Heart right ventricle (tissue), 16 donors: ENCODE measurements at regions not wholly inside any gene's neighbourhood (a gene's known extent, or its start where the extent isn't known, plus 50 kb on each side); places are given as distances from the start of the nearest gene placed in this dataset.

ENCODE experiments used
- ATAC-seq, 8 donors: fragments of 200-7000 bp; cut with Tn5 transposase; one replicate each; pipeline ENCODE4 v1.9.1; 2020; ENCODE audit warnings: mild to moderate bottlenecking in 8 of 8, moderate library complexity in 8 of 8, moderate number of reproducible peaks in 1 of 8
- DNase-seq, 2 donors: peaks; one replicate each; pipeline ENCODE4 v3.0.0-alpha.2; 2020
- H3K27ac ChIP-seq, 10 donors: fragments of 200-600 bp; sonication (generic) in 2 of 10; one replicate each; pipeline versions ENCODE4 v1.5.0 to v1.8.0; 2020 to 2022; ENCODE audit warnings: mild to moderate bottlenecking in 3 of 10
- H3K27me3 ChIP-seq, 7 donors: fragments of 200-600 bp; one replicate each; pipeline ENCODE4 v1.8.0; 2021 to 2022; ENCODE audit warnings: mild to moderate bottlenecking in 2 of 7
- H3K36me3 ChIP-seq, 9 donors: fragments of 200-600 bp; sonication (generic) in 1 of 9; one replicate each; pipeline versions ENCODE4 v1.5.0 to v1.8.0; 2020 to 2022; ENCODE audit warnings: mild to moderate bottlenecking in 2 of 9
- H3K4me1 ChIP-seq, 9 donors: fragments of 200-600 bp; sonication (generic) in 1 of 9; one replicate each; pipeline versions ENCODE4 v1.5.0 to v1.8.0; 2020 to 2022; ENCODE audit warnings: mild to moderate bottlenecking in 4 of 9
- H3K4me3 ChIP-seq, 10 donors: fragments of 200-600 bp; sonication (generic) in 2 of 10; one replicate each; pipeline versions ENCODE4 v1.5.0 to v1.8.0; 2020 to 2022; ENCODE audit warnings: mild to moderate bottlenecking in 7 of 10, moderate library complexity in 2 of 10
- H3K9me3 ChIP-seq, 11 donors: fragments of 200-600 bp in 10 of 11; sonication (generic) in 2 of 11; one replicate each; pipeline versions ENCODE4 v1.5.0 to v1.8.0; 2013 to 2022; ENCODE audit warnings: mild to moderate bottlenecking in 2 of 11, control low read depth in 1 of 11, moderate library complexity in 1 of 11
- CTCF ChIP-seq, 9 donors: fragments of 200-600 bp; sonication (generic) in 2 of 9; IDR thresholded peaks; one replicate each; pipeline versions ENCODE4 v1.5.0 to v1.8.0; 2021 to 2022; ENCODE audit warnings: antibody characterized with exemption in 9 of 9, mild to moderate bottlenecking in 5 of 9, moderate library complexity in 1 of 9
- WGBS, 2 donors: extraction: QIAGEN DNeasy Blood & Tissue Kit; methylation state at CpG; one replicate each; pipeline ENCODE4 v1.1.7; 2013; ENCODE audit warnings: inconsistent platforms in 1 of 2; 5-methylcytosine and 5-hydroxymethylcytosine counted together
- intact Hi-C, 10 donors: fragments of 100-400 bp; cut with DNase I; formaldehyde crosslinking; loops; one replicate each; pipeline versions ENCODE4 v1.11.1 to v1.14.2; 2022
- donor health status: Arrhythmogenic right ventricular cardiomyopathy.
- donor health status: ischemic (EF 13 %, LVEDD 7.1; RV severe dilation, severe dysfunction).
- donor health status: healthy with polysubstance abuse.
- donor health status: DM: no; HTN: yes; CAD: no.
- donor health status: DM: no; HTN: no; CAD: no.
- donor health status: ischemic (EF 25% LVEDD 6.9; RV normal size, moderate dysfunction).
- donor health status: ischemic (EF 25% LVEDD 5.7; RV mildly dilated, moderate dysfunction).
- donor health status: healthy.
- donor health status: DM: yes; HTN: yes; CAD: no.
- donor health status: Ischemic cardiomyopathy.
- donor health status: ischemic (EF 35%, LVEDD 5.7; RV mildly dilated, moderate dysfunction).
- donor health status: nonischemic (EF 11% LVEDD 7.7; RV severe dilation, severe dysfunction).
- donor health status: DM: yes; HTN: yes; CAD: no.
- donor health status: PGD.
- donor health status: ischemic (EF 29% LVEDD 5.4; RV normal size, mild dysfunction).
- donor health status: nonischemic (EF 23%, LVEDD 6.1; RV moderate dilation, normal function).

DNA sequence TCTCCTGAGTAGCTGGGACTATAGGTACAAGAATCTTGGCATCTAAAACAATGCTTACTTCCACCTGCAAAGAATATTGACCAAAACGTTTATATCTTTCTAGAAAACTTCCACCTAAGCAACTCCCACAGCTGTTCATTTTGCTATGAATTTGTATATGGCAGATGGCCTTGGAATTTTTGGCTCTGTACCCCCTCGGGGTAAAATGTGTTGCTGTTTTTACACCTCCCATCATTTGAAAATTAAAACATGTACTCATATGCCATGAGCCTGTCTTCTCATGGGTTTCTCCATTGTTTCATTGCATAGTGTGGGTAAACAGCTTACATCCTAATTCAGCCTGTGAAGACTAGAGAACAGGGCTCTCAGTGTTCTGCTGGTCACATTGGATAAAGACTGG, 853.6 kb upstream of the SOX11 start:
- DNase-seq (no peak), ATAC-seq (no peak)
- Histone ChIP-seq H3K4me3 (no peak overlapping the region), H3K27ac (no peak overlapping the region), H3K9me3 (peaks cover 0 to 19% (median 0%) of the 10 kb centered on the region in 11 donors), H3K27me3 (peaks cover 0 to 4% (median 0%) of the 10 kb centered on the region in 7 donors), H3K36me3 (no peaks in the 10 kb centered on the region), H3K4me1 (no peaks in the 10 kb centered on the region)
- 53 to 68% methylated on average over 2 of the region's 2 CpGs for WGBS, 2 donors
- intact Hi-C loops, result no loop called here
- TF ChIP-seq CTCF (IDR thresholded peaks at IDR 0.05), result no peak

- H3K4me1 ChIP-seq, result no peaks in the 10 kb centered on the region
- no peaks in the 10 kb centered on the region for H3K36me3 ChIP-seq
- peaks cover 0 to 8% (median 0%) of the 10 kb centered on the region in 7 donors for H3K27me3 ChIP-seq
- TF ChIP-seq CTCF (IDR thresholded peaks at IDR 0.05), result no peak
- H3K27ac ChIP-seq, result no peak overlapping the region
- ATAC-seq (no peak), DNase-seq (no peak)
- peaks cover 0 to 19% (median 0%) of the 10 kb centered on the region in 11 donors for H3K9me3 ChIP-seq
- WGBS, 2 donors, result 61 to 71% methylated on average over 2 of the region's 2 CpGs
- no peak overlapping the region for H3K4me3 ChIP-seq
- intact Hi-C loops, result no loop called here
Observed at GRCh38 chr2:4840791-4841190, 851.4 kb upstream of the SOX11 start.

DNA sequence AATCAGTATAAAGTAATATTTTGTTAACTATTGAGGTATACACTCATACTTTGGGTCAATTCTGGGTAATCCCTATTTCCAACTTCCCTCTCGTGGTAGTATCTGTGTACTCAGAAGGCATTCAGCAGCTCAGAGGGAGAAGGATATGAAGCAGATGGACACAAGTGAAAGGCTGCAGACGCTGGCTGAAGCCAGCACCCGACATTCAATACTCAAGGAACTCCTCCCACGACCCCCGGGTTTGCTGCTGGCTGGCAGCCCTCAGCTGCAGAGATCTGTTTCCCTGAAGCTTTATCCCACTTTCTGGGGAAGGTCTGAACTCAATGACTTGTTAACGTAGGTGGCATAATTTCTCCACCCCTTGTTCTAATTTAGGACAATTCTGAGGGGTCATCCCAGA, 847.3 kb upstream of the SOX11 start:
- Histone ChIP-seq H3K4me1 (no peaks in the 10 kb centered on the region), H3K36me3 (no peaks in the 10 kb centered on the region), H3K4me3 (no peak overlapping the region), H3K9me3 (peaks cover 0 to 19% (median 0%) of the 10 kb centered on the region in 11 donors), H3K27me3 (peaks cover 0 to 8% (median 0%) of the 10 kb centered on the region in 7 donors), H3K27ac (no peak overlapping the region)
- 12 to 14% methylated on average over 6 of the region's 6 CpGs for WGBS, 2 donors
- TF ChIP-seq CTCF (IDR thresholded peaks at IDR 0.05), result no peak
- no peak for ATAC-seq
- intact Hi-C loops, result no loop called here
- no peak for DNase-seq

GRCh38 chr2:4862031-4862430, 830.2 kb upstream of the SOX11 start:
- WGBS, 2 donors, result 64 to 82% methylated on average over 3 of the region's 3 CpGs
- intact Hi-C loops, result no loop called here
- TF ChIP-seq CTCF (IDR thresholded peaks at IDR 0.05), result no peak
- DNase-seq, result no peak
- Histone ChIP-seq H3K27ac (no peak overlapping the region), H3K36me3 (no peaks in the 10 kb centered on the region), H3K4me3 (no peak overlapping the region), H3K27me3 (no peaks in the 10 kb centered on the region), H3K4me1 (no peaks in the 10 kb centered on the region), H3K9me3 (peaks cover 0 to 2% (median 0%) of the 10 kb centered on the region in 11 donors)
- no peak for ATAC-seq
